ENCODE measurements at regions not wholly inside any gene's neighbourhood (a gene's known extent, or its start where the extent isn't known, plus 50 kb on each side); places are given as distances from the start of the nearest gene placed in this dataset.
"Not testable (repeated sequence)": the region's sequence is repeated elsewhere in the genome, so short reads cannot be mapped to it uniquely, and the experiment has no call there.

DNA sequence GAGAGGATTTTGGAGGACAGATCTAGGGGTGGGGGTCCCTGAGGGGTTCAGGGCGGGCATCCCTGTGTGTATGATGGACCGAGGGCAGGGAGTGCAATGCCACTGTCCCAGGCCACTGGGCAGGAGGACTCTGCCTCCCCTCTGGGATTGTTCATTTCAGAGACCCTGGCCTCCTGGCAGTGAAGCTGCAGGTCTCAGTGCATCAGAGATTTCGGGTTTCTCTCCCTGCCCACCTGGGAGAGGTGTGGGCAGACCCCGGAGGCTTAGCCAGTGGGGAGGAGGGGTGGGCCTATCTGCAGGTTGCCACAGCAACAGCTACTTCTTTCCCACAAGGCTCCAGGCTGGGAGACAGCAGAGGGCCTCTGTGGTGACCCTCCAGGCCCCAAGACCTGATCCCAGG is 80.1 kb upstream of the LRPAP1 start:
- TF ChIP-seq, protein P1, sequence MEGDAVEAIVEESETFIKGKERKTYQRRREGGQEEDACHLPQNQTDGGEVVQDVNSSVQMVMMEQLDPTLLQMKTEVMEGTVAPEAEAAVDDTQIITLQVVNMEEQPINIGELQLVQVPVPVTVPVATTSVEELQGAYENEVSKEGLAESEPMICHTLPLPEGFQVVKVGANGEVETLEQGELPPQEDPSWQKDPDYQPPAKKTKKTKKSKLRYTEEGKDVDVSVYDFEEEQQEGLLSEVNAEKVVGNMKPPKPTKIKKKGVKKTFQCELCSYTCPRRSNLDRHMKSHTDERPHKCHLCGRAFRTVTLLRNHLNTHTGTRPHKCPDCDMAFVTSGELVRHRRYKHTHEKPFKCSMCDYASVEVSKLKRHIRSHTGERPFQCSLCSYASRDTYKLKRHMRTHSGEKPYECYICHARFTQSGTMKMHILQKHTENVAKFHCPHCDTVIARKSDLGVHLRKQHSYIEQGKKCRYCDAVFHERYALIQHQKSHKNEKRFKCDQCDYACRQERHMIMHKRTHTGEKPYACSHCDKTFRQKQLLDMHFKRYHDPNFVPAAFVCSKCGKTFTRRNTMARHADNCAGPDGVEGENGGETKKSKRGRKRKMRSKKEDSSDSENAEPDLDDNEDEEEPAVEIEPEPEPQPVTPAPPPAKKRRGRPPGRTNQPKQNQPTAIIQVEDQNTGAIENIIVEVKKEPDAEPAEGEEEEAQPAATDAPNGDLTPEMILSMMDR (IDR thresholded peaks at IDR 0.05; ENCODE audit: insufficient read depth, low read length, poor library complexity, severe bottlenecking), result no peak
- no peak for TF ChIP-seq EZH2phosphoT487 (conservative IDR thresholded peaks at IDR 0.05; ENCODE audit: low read length)
- no peaks in the 10 kb centered on the region for H3K9me3 ChIP-seq (ENCODE audit: insufficient read depth, low read length)
- no peak overlapping the region for H3K27ac ChIP-seq (ENCODE audit: low read depth, low read length)
- no peak overlapping the region for H2AFZ ChIP-seq (ENCODE audit: low read depth, low read length, severe bottlenecking)
- H4K20me1 ChIP-seq (ENCODE audit: low read depth, low read length), result no peaks in the 10 kb centered on the region
- no peaks in the 10 kb centered on the region for H3K36me3 ChIP-seq (ENCODE audit: low read length)
- no peak overlapping the region for H3K9ac ChIP-seq (ENCODE audit: low read length)
- no peaks in the 10 kb centered on the region for H3K27me3 ChIP-seq (ENCODE audit: low read length)
- H3K9me2 ChIP-seq (replicated peaks; ENCODE audit: insufficient read depth, low read length), result no peaks in the 10 kb centered on the region
- no peaks in the 10 kb centered on the region for H3F3A ChIP-seq (ENCODE audit: insufficient read depth)
- no peak overlapping the region for H3K4me2 ChIP-seq (ENCODE audit: low read depth, low read length, poor library complexity, severe bottlenecking)
- H3K4me3 ChIP-seq (ENCODE audit: insufficient read depth, low read length, poor library complexity, severe bottlenecking), result no peak overlapping the region
- H3K79me2 ChIP-seq (ENCODE audit: insufficient read depth, low read length), result no peaks in the 10 kb centered on the region

DNA sequence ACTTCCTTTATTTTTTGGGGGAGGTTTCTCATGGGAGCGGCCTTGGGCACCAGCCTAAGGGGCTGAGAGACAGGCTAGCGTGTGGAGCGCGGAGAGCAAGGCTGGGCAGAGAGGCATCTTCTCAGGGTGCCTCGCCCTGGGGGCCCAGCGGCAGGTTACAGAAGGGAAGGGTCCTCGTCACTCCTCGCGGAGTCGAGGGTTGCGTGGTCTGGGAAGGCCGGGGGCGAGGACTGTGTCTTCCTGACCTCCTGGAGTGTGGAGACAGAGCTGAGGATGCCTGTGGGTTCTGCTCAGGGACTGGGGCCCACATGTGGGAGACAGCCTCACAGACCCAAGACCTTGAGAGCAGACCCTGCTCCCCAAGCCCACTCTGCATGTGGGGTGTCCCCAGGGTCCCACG is 79.6 kb upstream of the LRPAP1 start:
- H3K9ac ChIP-seq (ENCODE audit: low read length), result no peak overlapping the region
- H3K79me2 ChIP-seq (ENCODE audit: insufficient read depth, low read length), result no peaks in the 10 kb centered on the region
- no peak overlapping the region for H3K4me2 ChIP-seq (ENCODE audit: low read depth, low read length, poor library complexity, severe bottlenecking)
- H4K20me1 ChIP-seq (ENCODE audit: low read depth, low read length), result no peaks in the 10 kb centered on the region
- TF ChIP-seq EZH2phosphoT487 (conservative IDR thresholded peaks at IDR 0.05; ENCODE audit: low read length), result no peak
- TF ChIP-seq, protein P1 (IDR thresholded peaks at IDR 0.05; ENCODE audit: insufficient read depth, low read length, poor library complexity, severe bottlenecking), result no peak
- no peak overlapping the region for H3K4me3 ChIP-seq (ENCODE audit: insufficient read depth, low read length, poor library complexity, severe bottlenecking)
- no peak overlapping the region for H3K27ac ChIP-seq (ENCODE audit: low read depth, low read length)
- no peaks in the 10 kb centered on the region for H3K36me3 ChIP-seq (ENCODE audit: low read length)
- no peaks in the 10 kb centered on the region for H3K9me2 ChIP-seq (replicated peaks; ENCODE audit: insufficient read depth, low read length)
- no peak overlapping the region for H2AFZ ChIP-seq (ENCODE audit: low read depth, low read length, severe bottlenecking)
- no peaks in the 10 kb centered on the region for H3K27me3 ChIP-seq (ENCODE audit: low read length)
- H3F3A ChIP-seq (ENCODE audit: insufficient read depth), result no peaks in the 10 kb centered on the region
- no peaks in the 10 kb centered on the region for H3K9me3 ChIP-seq (ENCODE audit: insufficient read depth, low read length)

DNA sequence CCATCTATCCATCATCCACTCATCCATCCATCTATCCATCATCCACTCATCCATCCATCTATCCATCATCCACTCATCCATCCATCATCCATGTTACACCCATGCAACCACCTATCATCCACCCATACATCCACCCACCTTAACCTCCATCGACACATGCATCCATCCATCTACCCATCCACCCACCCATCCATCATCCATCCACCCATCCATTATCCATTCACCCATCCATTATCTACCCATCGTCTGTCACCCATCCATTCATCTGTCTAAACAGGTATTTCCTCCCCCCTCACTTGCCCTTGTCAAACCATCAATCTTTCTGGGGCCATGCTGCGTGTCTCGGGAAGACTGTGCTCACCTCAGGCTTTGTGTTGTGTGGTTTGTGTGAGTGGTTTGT is 78.6 kb upstream of the LRPAP1 start:
- not testable (repeated sequence) for H3K36me3 ChIP-seq (ENCODE audit: low read length); H3K9ac ChIP-seq (ENCODE audit: low read length); H3K9me3 ChIP-seq (ENCODE audit: insufficient read depth, low read length); H3K9me2 ChIP-seq (replicated peaks; ENCODE audit: insufficient read depth, low read length); H3K4me3 ChIP-seq (ENCODE audit: insufficient read depth, low read length, poor library complexity, severe bottlenecking); H3K27me3 ChIP-seq (ENCODE audit: low read length); H3K4me2 ChIP-seq (ENCODE audit: low read depth, low read length, poor library complexity, severe bottlenecking); H3F3A ChIP-seq (ENCODE audit: insufficient read depth); H2AFZ ChIP-seq (ENCODE audit: low read depth, low read length, severe bottlenecking); H4K20me1 ChIP-seq (ENCODE audit: low read depth, low read length); H3K79me2 ChIP-seq (ENCODE audit: insufficient read depth, low read length); H3K27ac ChIP-seq (ENCODE audit: low read depth, low read length)

DNA sequence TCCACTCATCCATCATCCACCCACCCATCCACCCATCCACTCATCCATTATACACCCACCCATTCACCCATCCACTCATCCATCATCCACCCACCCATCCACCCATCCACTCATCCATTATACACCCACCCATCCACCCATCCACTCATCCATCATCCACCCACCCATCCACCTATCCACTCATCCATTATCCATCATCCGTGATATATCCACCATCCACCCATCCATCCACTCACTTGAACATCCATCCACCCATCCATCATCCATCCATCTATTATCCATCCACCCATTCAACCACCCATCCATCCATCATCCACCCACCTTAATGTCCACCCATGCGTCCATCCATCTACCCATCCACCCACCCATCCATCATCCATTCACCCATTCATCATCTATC is 77.7 kb upstream of the LRPAP1 start:
- not testable (repeated sequence) for H3K9ac ChIP-seq (ENCODE audit: low read length); H3F3A ChIP-seq (ENCODE audit: insufficient read depth); H3K27me3 ChIP-seq (ENCODE audit: low read length); H3K27ac ChIP-seq (ENCODE audit: low read depth, low read length); H3K36me3 ChIP-seq (ENCODE audit: low read length); H3K79me2 ChIP-seq (ENCODE audit: insufficient read depth, low read length); H3K9me2 ChIP-seq (replicated peaks; ENCODE audit: insufficient read depth, low read length); H2AFZ ChIP-seq (ENCODE audit: low read depth, low read length, severe bottlenecking); H3K4me3 ChIP-seq (ENCODE audit: insufficient read depth, low read length, poor library complexity, severe bottlenecking); H4K20me1 ChIP-seq (ENCODE audit: low read depth, low read length); H3K4me2 ChIP-seq (ENCODE audit: low read depth, low read length, poor library complexity, severe bottlenecking); H3K9me3 ChIP-seq (ENCODE audit: insufficient read depth, low read length)

All from SU-DHL-6 (cell line).